ACC112 (cell line): ENCODE measurements at regions not wholly inside any gene's neighbourhood (a gene's known extent, or its start where the extent isn't known, plus 50 kb on each side); places are given as distances from the start of the nearest gene placed in this dataset.
"Not testable (repeated sequence)": the region's sequence is repeated elsewhere in the genome, so short reads cannot be mapped to it uniquely, and the experiment has no call there.

ENCODE experiments used
- H2AFZ ChIP-seq: fragments of 200-600 bp; sonication (generic); one replicate; pipeline ENCODE4 v1.6.0; 2017; ENCODE audit warnings: antibody characterized with exemption, low read length; ENCODE audit not compliant: unreplicated experiment
- H3K27ac ChIP-seq: fragments of 200-600 bp; sonication (generic); 2 replicates; pipeline ENCODE4 v1.5.1; 2014; ENCODE audit warnings: low read depth, mild to moderate bottlenecking, antibody characterized with exemption, low read length, moderate library complexity
- H3K27me3 ChIP-seq: fragments of 200-600 bp; sonication (generic); 2 replicates; pipeline ENCODE4 v1.6.1; 2014; ENCODE audit warnings: mild to moderate bottlenecking, antibody characterized with exemption, low read length, moderate library complexity, mixed read lengths; ENCODE audit not compliant: insufficient read depth
- H3K36me3 ChIP-seq: fragments of 200-600 bp; sonication (generic); 2 replicates; pipeline ENCODE4 v1.6.1; 2016; ENCODE audit warnings: mild to moderate bottlenecking, antibody characterized with exemption, low read length, moderate library complexity, mixed read lengths; ENCODE audit not compliant: insufficient read depth
- H3K4me1 ChIP-seq: fragments of 200-600 bp; sonication (generic); one replicate; pipeline ENCODE4 v1.6.1; 2016; ENCODE audit warnings: low read length, mixed read lengths; ENCODE audit not compliant: insufficient read depth, unreplicated experiment, control insufficient read depth
- H3K4me3 ChIP-seq: fragments of 200-600 bp; sonication (generic); 2 replicates; pipeline ENCODE4 v1.5.1; 2014; ENCODE audit warnings: mild to moderate bottlenecking, low read depth, low read length
- H3K79me2 ChIP-seq: fragments of 200-600 bp; sonication (generic); one replicate; pipeline ENCODE4 v1.6.0; 2016; ENCODE audit warnings: low read length; ENCODE audit not compliant: control insufficient read depth, unreplicated experiment, insufficient read depth

DNA sequence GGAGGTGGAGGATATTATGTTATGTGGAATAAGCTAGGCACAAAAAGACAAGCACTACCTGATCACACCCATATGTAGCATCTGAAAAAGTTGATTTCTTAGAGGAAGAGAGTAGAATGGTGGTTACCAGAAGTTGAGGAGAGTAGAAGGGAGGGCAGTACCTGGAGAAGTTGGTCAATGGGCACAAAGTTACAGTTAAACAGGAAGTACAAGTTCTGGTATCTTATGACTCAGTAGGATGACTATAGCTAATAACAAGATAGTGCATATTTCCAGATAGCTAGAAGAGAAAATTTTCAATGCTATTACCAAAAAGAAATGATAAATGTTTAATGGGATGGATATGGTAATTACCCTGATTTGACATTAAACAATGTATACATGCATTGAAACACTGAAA is 686.7 kb downstream of the ISL1 start:
- no peaks in the 10 kb centered on the region for H3K4me1 ChIP-seq
- no peaks in the 10 kb centered on the region for H3K79me2 ChIP-seq
- no peak overlapping the region for H3K4me3 ChIP-seq
- H2AFZ ChIP-seq, result no peak overlapping the region
- no peaks in the 10 kb centered on the region for H3K27me3 ChIP-seq
- H3K27ac ChIP-seq, result no peak overlapping the region
- H3K36me3 ChIP-seq, result no peaks in the 10 kb centered on the region

DNA sequence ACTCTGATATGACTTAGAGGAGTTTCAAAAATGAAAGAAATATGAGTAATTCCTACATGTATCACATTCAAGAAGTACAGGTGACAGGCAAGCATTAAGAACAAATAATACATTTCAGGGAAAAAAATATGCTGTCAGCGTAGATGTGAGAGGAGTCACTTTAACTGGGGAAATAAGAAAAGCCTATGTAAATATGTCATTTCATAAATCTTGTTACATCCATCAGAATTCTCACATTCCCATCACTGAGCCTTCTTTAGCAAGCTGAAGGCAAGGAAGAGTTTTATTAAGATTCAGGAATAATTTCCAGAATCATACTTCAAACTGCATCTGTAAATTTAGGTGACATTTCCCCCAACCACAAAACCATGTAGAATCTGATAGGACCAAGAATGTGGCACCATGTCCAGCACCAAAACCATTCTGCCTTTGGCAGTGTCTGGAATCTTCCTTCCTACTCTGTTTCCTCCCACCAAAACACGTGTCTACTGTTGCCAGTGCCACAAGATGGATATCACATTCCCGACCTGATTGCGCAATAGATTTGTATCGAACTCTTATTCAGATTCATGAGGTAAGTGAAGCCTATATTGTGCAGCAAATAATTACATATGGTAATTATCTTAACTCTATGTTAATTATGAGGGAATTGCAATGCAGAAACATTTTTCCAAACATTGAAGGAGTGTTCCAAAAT is 690.9 kb downstream of the ISL1 start:
- Histone ChIP-seq H2AFZ (no peak overlapping the region), H3K4me1 (no peaks in the 10 kb centered on the region), H3K27me3 (no peaks in the 10 kb centered on the region), H3K36me3 (no peaks in the 10 kb centered on the region), H3K27ac (no peak overlapping the region), H3K79me2 (no peaks in the 10 kb centered on the region), H3K4me3 (no peak overlapping the region)

DNA sequence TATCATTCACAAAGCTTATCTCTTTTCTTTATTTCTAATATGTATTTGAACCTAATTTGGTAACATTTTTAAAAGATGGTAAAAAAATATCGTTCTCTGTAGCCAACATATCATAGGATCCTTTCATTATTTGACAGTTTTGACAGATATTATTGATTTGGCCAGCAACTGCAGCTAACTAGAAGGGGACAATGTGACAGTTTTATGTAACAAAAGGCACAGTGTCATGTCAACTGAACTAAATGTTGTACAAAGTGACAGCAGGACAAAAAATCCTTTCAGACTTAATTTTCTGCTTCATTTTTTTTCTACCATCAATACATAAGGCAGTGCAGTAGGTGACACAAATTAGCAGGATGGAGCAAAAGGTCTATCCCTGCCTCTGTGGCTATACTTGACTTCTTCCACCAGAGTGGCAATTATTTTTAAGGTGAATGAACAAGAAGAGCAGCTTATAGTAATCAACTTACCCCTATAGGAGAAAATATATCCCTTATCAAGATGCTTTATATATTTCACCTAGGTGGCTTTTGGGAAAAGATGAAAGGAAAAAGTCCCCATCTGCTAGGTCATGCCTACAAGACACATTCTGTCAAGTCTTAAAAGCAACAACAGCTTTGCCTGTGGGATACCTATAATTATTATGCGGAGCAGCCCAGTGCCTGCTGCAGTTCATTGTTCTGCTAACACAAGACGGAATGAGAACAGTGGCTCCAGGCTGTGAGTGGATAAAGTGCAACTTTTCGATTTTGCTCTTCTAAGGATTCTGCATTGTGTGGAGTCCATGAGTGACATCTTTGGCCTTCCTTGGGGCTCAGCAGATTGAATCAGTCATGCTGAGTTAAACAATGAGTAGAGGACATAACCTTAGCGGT is 694.9 kb downstream of the ISL1 start:
- H3K4me1 ChIP-seq, result no peaks in the 10 kb centered on the region
- H2AFZ ChIP-seq, result no peak overlapping the region

DNA sequence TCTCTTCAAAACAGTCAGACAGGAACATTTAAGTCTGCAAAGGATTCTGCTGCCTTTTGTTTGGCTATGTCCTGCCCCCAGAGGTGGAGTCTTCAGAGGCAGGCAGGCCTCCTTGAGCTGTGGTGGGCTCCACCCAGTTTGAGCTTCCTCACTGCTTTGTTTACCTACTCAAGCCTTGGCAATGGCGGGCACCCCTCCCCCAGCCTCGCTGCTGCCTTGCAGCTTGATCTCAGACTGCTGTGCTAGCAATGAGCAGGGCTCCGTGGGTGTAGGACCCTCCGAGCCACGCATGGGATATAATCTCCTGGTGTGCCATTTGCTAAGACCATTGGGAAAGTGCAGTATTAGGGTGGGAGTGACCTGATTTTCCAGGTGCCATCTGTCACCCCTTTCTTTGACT is 685.4 kb upstream of the ITGA1 start:
- H3K4me1 ChIP-seq, H2AFZ ChIP-seq, H3K27ac ChIP-seq: not testable (repeated sequence)

More for the DNA sequence above, 694.9 kb downstream of the ISL1 start:
- Histone ChIP-seq H3K27ac (no peak overlapping the region), H3K79me2 (no peaks in the 10 kb centered on the region), H3K27me3 (no peaks in the 10 kb centered on the region), H3K4me3 (no peak overlapping the region), H3K36me3 (no peaks in the 10 kb centered on the region)

DNA sequence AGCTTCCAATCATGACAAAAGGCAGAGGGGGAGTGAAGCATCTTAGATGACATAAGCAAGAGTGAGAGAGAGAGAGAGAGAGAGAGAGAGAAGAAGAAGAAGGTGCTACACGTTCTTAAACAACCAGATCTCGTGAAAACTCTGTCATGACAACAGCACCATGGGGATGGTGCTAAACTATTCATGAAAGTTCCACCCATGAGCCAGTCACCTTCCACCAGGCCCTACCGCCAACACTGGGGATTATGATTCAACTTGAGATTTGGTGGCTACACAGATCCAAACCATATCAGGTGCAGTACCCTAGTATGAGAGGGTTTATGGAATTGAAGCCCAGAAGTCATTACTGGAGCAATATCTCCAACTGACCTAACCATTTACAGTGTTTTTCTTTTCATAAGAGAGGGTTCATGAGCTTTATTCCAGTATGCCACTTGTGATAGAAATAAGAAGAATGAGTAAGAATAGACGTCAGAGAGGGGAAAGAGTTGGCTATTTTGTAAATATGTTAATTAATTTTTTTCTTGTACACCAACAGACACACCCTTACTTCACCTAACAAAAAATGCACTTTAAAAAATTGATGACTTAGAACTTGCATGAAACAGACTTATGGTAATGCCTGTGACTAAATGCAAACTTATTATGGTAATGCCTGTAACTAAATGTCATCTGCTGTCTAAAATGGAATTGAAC is 680.4 kb upstream of the ITGA1 start:
- no peaks in the 10 kb centered on the region for H3K79me2 ChIP-seq
- H2AFZ ChIP-seq, result no peak overlapping the region
- H3K27ac ChIP-seq, result no peak overlapping the region

More for the DNA sequence above, 685.4 kb upstream of the ITGA1 start:
- H3K4me3 ChIP-seq, H3K36me3 ChIP-seq, H3K79me2 ChIP-seq, H3K27me3 ChIP-seq: not testable (repeated sequence)

DNA sequence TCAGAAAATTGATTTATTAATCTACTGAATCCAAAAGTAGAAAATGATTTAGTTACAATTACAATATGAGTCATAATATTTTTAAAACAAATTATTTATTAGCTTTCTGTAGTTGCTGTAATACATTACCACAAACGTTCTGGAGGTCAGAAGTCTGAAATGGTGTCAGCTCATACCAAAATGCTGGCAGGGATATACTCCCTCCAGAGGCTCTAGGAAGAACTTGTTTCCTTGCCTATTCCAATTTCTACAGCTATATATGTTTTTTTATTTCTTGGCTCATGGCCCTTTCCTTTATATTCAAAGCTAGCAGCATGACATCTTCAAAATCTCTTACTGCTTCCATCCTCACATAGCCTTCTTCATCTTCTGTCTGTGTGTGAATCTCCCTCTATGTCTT is 667.9 kb upstream of the ITGA1 start:
- H3K27ac ChIP-seq, result no peak overlapping the region
- H3K4me3 ChIP-seq, result no peak overlapping the region
- H2AFZ ChIP-seq, result no peak overlapping the region
- no peaks in the 10 kb centered on the region for H3K4me1 ChIP-seq
- no peaks in the 10 kb centered on the region for H3K27me3 ChIP-seq
- H3K36me3 ChIP-seq, result no peaks in the 10 kb centered on the region
- H3K79me2 ChIP-seq, result no peaks in the 10 kb centered on the region

More for the DNA sequence above, 680.4 kb upstream of the ITGA1 start:
- Histone ChIP-seq H3K4me1 (no peaks in the 10 kb centered on the region), H3K36me3 (no peaks in the 10 kb centered on the region), H3K4me3 (no peak overlapping the region), H3K27me3 (no peaks in the 10 kb centered on the region)

DNA sequence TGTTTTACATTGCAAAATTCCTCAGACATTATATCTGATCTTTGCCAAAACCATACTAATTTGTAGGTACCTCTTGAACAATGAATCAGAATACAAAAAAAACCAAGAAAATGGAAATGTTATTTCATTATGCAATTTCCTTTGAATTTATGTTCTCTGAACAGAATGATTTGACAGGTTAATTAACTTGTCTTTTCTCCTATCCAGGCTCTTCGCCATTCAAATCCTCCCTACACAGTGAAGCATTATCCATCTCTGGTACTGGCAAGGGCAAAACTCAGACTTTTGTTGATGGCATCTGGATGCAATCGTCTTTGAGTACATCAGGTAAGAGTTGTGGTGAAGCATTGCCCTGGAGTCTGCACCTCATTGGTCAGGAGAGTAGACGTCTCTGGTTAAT is 655.7 kb upstream of the ITGA1 start:
- Histone ChIP-seq H3K27me3 (no peaks in the 10 kb centered on the region), H2AFZ (no peak overlapping the region), H3K4me1 (no peaks in the 10 kb centered on the region)

DNA sequence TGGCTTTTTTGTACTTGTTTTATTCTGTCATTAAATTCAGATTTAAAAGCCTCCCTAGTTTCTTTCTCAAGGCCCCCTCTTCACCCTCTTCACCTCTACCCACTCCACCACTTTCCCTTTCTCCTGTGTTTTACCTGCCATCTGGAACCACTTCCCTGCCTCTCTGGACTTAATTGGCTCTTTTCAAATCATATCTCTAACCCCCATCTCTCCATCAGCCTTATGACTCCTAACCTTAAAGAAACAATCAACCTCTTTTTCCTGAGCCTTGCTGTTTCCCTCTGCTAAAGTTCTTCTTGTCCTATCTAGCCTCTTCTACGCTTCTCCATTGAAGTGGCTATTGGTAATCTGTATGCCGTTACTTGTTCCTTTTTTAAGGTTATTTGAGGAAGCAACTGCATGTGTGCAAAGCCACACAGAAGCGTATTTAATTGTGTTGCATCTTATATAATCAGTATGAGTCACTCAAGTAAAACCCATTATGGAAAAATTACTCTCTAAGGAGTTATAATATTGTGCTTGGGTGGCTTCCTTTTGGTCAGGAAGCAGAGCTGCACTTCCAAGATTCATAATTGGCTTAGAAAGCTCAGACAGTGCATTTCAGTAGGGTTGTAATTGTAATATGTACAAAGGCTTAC is 653.6 kb upstream of the ITGA1 start:
- Histone ChIP-seq H3K27me3 (no peaks in the 10 kb centered on the region), H3K4me3 (no peak overlapping the region), H2AFZ (no peak overlapping the region), H3K4me1 (no peaks in the 10 kb centered on the region), H3K79me2 (no peaks in the 10 kb centered on the region), H3K36me3 (no peaks in the 10 kb centered on the region), H3K27ac (no peak overlapping the region)

More for the DNA sequence above, 655.7 kb upstream of the ITGA1 start:
- Histone ChIP-seq H3K4me3 (no peak overlapping the region), H3K36me3 (no peaks in the 10 kb centered on the region), H3K79me2 (no peaks in the 10 kb centered on the region), H3K27ac (no peak overlapping the region)

DNA sequence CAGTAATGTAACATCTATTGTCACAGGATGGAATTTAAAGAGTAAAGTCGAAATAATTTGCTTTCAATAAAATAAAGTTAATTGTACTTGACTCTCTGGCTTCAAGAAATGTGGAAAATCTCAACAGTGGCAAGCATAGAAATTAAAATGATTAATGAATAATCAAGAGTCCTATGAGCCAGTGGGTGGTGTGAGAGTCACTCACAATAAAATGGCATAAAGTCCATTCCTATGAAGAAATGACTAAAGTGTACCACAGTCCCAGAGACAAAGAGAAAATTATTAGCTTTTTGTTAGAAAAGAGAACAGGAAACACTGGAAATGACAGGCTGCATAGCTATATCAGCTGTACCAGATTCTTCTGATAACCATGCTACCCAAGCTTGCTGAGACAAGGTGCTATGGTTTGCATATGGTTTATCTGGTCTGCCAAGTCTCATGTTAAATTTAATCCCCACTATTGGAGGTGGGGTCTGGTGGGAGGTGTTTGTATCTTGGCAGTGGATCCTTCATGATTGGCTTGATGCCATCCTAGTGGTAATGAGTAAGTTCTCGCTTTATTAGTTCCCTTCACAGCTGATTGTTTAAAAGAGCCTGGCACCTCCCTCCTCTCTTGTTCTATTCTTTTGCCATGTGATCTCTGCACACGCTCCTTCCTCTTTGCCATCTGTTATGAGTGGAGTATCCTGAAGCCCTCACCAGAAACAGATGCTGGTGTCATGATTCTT is 647.7 kb upstream of the ITGA1 start:
- Histone ChIP-seq H3K79me2 (no peaks in the 10 kb centered on the region), H3K4me1 (no peaks in the 10 kb centered on the region), H3K27ac (no peak overlapping the region), H2AFZ (no peak overlapping the region), H3K27me3 (no peaks in the 10 kb centered on the region), H3K4me3 (no peak overlapping the region), H3K36me3 (no peaks in the 10 kb centered on the region)

DNA sequence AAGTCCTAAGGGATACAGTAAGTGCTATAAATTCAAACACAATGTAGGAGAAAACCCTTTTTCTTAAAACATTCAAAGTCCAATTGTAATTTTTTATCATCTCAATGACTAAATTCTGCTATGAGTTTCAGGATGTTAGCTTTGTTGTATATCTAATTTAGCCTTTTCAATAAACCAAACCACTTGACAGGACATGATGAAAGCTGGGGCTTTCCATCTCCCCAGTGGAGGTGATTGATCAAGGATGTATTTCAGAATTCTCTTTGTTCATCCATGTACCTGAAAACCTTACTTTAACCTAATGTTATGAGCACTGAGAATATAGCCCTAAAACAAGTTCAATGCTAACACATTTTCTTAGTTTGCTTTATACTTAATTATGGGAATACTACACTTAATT is 639.0 kb upstream of the ITGA1 start:
- H3K4me3 ChIP-seq, result no peak overlapping the region
- no peak overlapping the region for H3K27ac ChIP-seq
- H3K36me3 ChIP-seq, result no peaks in the 10 kb centered on the region
- H3K27me3 ChIP-seq, result no peaks in the 10 kb centered on the region
- H3K79me2 ChIP-seq, result no peaks in the 10 kb centered on the region
- H3K4me1 ChIP-seq, result no peaks in the 10 kb centered on the region
- H2AFZ ChIP-seq, result no peak overlapping the region
